Ramos (cell line): ENCODE measurements at regions not wholly inside any gene's neighbourhood (a gene's known extent, or its start where the extent isn't known, plus 50 kb on each side); places are given as distances from the start of the nearest gene placed in this dataset.

Experiments used
- in situ Hi-C: fragments of 300-500 bp; cut with MboI; formaldehyde crosslinking; loops from one replicate; pipeline ENCODE4 v1.14.3; 2022; ENCODE audit warnings: low sequenced_read_pairs; ENCODE audit not compliant: unreplicated experiment

DNA sequence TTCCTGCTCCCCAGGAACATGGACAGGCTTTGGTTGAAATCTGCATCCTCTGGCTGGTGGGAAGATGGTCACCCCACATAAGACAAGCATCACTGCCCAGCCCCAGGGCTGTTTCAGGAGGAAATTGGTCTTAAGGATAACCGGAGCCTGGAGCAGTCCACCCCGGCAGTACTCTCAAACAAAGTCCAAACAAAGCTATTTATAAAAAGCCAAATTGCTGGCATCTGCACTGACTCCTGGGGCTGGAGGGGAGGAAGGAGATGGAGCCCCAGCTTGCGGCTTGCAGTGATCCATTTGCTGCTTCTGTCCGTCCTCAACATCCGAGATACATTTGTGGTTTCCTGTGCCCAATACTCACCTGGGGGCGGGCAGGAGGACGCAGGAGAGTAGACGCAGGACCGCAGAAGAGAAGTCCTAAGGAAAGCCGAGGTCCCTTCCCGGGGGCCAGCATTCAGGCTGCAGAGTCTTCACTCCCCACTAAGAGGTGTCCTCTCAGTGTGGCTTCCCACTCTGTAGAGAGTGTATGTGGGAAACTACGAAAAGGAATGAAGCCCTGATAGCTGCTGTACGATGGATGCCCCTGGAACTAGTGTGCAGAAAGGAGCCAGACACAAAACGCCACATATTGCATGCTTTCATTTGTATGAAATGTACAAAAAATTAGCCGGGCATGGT lies 107.3 kb upstream of the FGF3 start:
- in situ Hi-C loops = no loop called here

DNA sequence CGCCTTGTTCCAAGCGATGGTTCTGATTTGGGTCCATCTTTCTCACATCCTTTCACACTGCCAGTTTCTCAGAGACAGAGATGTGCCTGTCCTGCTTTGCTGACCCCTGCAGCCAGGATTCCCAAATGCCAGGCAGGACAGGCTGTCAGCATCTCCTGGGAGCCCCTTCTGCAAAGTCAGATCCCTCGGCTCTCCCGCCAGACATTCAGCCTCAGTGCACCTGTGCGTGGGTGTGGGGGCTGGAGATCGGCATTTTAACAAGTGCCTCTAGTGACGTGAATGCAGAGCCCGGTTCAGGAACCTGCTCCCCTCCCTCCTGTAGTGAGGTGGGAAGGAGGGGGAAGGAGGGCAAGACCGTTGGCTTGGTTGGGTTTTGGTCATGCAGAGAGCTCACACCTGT lies 108.9 kb upstream of the FGF3 start:
- in situ Hi-C loops = no loop called here

DNA sequence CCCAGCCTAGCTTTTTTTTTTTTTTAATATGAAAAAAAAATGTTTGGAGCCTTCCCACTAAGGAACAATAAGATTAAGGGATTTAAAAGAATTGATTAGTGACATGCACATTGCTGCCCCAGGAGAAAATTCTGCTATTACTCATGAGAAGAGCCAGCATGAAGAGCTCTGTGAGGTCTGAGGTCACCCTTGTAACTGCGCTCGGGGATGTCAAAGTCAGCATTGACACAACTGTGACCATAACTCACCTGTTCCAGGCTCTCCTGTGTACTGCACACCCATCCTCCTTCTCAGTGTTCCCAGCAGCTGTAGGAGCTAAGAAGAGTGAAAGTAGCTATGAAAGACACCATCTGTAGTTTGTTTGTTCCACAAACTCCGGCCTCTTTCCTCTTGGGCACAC lies 109.8 kb upstream of the FGF3 start:
- in situ Hi-C loops = no loop called here

DNA sequence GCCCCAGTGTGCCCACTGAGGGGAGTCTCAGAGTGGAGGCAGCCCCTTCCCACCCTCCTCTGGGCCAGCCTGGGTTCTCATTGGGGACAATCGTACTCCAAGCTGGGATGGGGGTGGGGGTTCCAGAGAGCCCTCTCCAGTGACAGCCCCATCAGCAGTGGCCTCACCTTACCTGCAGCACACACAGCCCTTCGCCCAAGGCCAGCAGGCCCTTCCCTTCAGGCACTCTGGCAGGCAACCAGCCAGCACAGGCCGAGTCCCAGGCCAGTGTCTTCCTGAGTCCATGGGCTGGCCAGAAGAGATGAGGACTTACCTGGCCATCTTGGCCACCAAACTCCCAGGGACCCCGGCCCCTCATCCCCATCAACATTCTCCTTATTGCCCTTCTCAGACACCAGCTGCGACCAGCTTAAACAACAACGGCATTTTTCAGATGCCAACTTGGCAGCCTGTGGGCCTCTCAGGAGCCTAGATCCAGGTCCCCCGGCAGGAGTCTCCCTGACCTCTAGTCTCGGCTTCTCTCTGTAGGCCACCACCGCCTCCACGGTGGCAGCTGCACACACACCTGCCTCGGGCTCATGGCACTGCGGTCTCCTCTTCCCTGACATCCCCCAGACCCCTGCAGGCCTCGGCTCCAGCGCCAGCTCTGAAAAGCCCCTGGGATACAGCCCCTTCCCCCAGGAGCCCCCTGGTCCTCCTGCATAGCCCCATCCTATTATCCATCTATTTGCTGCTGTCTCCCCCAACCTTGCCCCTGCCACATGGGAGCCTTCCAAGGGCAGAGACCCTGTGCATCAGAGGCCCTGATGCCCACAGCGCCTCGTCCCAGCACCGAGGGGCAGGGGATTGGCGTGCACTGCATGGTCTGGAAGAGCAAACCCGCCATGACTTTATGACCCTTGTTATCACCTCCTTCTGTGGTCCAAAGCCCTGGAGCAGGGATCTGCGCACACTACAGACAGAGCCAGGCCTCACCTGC lies 111.2 kb upstream of the FGF3 start:
- in situ Hi-C loops = no loop called here

DNA sequence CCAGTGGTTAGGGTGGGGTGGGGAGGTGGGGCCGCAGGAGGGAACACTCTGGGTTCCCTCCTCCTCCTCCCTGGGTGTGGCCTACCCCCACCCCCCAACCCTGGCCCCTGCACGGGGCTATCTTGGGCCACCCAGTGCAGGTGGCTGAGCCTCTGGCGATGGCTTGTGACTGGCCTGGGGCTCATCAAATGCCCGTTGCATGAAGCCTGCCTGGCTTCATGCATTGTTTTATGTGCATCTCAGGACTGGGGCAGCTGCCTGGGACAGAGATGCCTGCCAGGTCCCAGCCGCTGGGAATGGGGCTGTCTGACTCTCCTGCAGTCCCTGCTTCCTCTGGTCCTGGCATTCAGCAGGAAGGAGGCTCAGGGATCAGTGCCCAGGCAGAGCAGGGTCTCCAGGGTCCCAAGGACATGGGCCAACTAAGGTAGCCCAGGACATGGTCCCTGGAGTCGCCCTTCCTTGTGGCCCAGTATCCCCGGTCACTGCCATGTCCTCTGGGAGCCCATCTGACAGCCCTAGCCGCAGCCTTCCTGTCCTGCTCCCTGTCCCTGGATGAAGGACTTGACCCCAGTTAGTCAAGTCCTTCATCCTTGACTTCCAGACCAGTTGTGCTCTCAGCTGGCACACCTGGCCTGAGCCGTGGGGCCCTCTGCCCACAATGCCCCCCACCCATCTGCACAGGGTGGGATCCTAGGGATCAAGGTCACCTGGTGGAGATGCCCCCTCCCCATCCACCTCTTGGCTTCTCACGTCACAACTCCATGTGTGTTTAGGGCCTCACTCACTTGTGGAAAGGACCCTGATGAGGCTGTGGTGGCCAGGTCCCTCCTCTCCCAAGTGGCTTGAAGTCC lies 112.1 kb upstream of the FGF3 start:
- in situ Hi-C loops = no loop called here

DNA sequence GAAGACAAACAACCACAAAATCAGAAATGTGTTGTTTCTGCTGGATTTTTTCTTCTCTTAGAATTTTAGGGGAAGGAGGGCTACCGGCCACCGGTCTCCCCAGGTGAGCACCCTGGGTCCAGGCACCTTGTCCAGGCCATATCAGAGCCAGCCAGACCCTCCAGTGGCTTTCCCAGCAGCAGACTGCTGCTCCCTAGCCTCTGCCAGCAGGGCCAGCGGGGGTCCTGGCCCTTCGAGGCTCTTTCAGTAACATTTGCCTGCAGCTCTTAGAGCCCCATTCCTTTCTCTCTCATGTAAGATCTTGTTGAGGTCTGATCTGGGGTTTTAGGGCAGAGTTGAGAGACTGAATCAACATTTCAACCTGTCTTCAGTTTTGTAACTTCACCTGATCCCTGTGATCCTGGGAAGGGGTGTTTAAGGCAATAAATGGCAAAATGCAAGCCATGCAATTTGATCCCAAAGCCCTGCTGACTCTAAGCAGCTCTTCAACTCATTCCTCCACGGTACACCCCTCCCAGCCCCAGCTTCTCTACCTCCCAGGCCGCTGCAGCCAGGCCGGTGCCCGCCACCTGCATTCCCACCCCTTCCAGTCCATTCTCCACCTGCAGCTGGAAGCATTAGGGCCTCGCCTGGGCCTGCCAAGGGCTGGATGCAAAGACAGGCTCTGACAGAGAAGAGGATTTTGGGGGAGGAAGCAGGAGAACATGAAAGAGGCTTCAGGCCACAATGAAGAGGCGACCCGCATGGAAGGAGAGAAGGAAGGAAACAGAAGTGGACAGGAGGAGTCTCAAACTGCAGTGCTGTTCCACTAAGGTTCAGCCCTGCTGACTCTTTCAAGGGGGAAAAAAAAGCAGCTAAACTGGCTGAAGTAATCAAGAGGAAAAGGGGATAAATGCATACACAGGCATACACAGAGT lies 113.0 kb upstream of the FGF3 start:
- in situ Hi-C loops = no loop called here

DNA sequence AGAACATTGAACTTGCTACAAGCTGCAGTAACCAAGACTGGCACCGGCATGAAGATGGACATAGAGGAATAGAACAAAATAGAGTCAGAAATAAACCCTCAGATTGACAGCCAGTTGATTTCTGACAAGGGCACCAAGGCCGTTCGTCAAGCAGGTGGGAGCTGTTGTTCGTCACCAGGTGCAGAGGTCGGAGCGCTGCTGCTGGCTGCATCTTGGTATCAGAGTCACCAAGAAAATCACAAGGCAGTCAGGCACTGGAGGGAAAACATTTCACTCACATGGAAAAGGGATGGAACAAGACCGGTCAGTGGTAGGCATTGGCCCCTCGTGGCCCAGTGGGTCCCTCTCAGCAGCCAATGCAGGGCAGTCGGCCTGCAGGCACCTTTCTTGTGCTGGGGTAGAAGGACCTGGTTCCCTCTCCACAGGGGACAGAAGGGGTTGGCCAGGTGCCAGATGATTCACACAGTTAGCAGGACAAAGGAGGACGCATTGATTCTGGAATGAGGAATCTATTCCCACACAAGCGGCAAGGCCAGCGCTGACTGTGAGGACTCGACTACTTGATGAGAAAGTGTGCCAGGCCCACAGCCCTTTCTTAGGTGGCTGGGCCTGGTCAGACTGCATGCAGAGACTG lies 115.8 kb upstream of the FGF3 start:
- in situ Hi-C loops = no loop called here

DNA sequence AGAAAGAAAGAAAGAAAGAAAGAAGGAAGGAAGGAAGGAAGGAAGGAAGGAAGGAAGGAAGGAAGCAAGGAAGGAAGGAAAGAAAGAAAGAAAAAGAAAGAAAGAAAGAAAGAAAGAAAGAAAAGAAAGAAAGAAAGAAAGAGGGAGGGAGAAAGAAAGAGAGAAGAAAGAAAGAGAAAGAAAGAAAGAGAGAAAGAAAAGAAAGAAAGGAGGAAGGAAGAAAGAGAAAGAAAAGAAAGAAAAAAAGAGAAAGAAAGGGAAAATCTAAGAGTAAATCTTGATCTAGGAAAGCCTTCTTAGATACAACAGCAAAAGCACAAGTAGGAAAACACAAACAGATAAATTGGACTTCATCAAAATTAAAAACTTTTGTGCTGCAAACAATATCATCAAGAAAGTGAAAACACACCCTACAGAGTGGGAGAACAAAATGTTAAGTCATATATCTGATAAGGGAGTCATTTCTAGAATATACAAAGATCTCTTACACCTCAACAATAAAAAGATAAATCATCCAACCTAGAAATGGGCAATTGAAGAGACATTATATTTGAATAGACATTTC lies 116.8 kb upstream of the FGF3 start:
- in situ Hi-C loops = no loop called here

DNA sequence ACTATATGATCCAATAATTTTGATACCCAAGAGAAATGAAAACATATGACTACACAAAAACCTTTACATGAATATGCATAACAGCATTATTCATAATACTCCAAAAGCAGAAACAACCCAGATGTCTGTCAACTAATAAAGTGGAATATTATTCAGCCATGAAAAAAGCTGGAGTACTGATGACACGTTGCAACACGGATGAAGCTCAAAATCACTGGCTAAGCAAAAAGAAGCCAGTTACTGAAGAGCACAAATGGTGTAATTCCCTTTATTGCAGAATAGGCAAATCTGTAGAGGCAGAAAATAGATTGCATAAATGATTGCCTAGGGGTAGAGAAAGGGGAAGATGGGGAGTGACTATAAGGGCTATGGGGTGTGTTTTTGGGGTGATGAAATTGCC lies 117.6 kb upstream of the FGF3 start:
- in situ Hi-C loops = no loop called here

DNA sequence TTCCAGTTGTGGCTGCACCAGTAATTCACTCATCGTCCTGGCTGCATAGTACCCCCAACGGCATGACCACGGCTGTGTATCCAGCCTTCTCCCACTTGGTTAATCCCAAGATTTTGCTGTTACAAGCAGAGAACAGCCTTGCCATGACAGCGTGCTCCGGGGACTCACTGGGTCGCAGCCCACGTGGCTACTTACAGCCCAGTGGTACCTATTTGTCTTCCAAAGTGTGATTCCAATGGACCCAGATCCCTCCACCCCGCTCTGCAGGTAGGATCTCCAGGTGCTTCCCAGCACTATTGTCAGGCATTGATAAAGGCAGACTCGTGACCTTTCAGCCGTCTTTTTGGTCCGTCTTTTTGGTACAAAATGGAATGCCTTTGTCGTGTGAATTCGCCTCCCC lies 119.0 kb upstream of the FGF3 start:
- in situ Hi-C loops = no loop called here

DNA sequence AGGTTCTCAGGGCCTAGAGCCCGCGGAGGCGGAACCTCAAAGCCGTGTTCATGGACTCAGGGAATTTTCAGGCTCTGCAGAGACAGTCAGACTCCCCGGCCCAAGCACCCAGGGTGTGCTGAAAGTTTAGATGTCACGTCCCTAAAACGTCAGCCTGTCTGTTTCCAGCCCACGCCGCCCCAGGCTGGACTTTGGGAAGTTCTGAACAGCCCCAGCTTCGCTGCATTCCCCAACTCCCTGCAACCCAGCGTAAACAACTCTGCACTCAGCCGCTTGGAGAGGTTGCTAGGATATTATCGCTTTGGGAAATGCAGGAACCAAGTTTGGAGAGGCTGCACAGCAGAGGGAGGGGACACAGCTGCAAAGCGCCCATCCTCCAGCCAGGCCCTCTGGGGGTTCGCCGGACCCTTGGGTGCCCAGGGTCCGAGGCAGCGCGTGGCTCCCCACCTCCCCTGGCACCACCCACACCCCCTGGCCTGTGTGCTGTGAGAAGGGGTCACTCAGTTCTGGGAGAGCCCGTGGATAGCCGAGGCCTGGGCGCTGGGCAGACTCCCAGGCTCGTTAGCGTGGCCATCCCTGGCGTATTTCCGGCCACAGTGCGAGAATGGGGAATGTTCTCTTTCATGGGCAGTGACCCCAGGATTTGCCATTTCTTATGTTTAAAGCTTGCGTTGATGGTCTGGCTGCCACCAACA lies 120.5 kb upstream of the FGF3 start:
- in situ Hi-C loops = no loop called here

DNA sequence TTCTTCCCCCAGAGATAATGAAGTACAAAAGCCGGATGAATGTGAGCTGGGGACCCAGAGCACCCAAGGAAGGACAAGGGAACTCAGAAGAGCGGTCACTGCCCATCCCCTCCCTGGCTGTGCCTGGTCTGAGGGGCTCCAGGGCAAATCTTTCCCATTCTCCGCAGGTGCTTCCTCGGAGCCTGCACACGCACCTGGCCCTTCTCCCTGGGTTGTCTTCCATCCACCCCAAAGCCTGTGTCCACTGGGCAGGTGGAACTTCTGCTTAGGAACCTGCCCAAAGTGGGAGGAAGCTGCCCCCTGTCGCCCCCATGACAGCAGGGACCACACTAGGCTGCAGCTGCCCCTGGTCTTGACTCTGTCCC lies 121.0 kb upstream of the FGF3 start:
- in situ Hi-C loops = no loop called here

DNA sequence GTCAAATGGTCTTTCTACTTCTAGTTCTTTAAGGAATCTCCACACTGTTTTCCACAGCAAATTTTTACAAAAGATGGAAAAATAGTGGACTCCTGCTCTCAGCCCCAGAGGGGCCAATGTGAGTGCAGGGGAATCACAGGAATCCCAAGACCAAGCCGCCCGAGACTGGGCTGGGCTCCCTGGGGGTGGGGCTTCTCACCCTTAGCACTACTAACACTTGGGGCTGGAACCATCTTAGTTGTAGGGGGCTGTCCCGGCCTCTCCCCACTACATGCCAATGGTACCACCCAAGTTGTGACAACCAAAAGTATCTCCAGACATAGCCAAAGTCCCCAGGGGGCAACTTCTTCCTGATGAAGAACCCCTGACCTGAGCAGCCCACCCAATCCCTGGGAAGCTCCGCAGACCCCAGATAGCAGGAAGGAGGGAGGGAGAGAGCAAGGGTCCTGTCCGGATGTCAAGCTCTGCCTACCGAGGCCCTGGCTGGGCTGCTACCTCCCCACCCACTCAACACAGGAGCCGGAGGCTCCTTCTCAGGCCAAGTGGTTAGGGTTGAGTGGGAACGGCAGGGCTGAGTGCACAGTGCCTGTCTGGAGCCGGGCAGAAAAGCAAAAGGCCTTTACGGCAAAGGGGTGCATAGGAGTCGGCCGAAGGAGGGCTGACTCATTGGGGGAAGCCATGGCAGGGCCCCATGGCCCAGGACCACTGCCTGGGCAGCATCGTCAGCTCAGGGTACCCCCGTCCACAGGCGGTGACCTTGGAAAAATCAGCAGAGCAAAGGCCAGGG lies 122.5 kb upstream of the FGF3 start:
- in situ Hi-C loops = no loop called here

DNA sequence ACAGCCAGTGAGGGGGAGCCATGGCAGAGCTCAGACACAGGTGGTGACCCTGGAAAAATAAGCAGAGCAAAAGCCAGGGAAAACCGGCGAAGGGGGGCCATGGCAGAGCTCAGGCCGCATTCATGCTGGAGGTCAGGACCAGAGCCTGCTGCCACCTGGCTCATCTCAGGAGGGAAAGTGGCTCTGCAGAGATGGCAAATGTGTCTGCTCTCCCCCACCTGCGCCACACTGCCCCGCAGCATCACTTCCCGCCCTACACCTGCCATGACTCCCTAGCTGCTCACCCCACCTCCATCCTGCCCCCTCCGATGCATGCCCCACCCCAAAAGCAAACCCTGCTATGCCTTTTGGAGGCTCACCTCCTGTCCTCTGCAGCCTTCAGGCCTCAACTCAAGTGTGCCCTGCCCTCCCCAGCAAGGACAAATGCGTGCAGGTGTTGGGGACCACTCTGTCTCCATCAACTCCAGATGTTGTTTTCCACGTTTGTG lies 123.2 kb upstream of the FGF3 start:
- in situ Hi-C loops = no loop called here

DNA sequence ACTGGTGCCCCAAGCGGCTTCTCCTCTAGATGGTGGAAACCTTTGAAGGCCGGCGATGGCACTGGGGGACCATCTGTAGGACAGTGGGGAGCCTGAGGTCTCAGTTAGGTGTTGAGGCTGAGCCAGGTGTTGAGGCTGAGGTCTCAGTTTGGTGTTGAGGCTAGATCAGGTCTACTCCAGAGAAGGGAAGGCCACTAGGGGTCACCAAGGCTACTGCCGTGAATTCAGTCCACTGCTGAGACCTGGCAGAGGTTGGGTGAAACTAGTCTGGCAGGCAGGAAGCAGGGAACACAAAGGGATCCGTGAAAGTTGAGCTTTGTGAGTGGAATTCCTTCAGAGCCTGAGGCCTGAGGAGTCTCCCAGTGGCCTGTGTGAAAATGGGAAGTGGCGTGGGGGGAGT lies 123.8 kb upstream of the FGF3 start:
- in situ Hi-C loops = no loop called here

DNA sequence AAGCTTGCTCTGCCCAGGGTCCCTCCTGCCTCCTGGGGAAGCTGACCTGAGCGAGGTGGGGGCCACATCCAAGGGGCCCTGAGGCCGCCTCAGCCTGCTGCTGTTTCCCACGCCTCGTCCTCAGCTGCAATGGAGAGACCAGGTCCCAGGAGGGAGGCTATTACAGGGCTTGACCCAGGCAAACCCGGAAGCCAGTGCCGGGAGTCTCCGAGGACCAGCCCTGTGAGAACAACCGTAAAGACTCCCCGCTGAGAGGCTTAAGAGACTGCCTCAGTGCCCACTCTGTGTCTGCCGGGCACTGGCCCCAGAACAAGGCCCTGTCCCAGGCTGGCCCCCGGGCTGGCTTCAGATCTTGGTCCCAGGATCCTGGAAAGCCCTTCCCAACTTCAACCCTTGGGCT lies 124.3 kb upstream of the FGF3 start:
- in situ Hi-C loops = no loop called here

DNA sequence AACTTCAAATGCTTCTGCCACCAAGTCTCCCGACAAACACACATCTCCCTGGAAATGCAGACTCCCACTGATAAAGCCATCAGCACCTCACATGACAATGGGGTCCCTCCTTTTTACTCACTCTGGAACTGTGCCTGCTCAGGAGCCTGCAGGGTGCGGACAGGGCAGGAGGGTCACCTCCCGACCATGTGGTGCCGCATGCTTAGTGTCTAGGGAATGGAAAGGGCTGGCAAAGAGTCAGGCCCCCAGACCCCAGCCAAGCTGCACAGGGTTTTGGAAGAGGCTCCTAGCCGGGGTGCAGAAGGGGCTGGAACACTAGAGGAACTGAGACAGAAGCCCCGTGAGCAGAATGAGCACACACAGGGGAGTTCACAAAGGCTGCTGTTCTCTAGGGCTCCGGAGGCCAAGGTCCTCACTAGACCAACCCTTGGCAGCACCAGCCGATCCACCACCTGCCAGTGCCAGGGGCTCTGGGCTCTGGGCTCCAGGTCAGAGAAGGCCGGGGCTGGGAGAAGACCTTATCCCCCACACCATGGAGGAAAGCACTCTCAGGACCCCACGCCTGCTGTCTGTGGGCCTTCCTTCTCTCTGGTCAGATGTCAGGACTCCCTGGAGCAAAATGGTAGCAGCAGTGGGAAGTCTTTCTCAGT lies 125.1 kb upstream of the FGF3 start:
- in situ Hi-C loops = no loop called here
